ENCODE measurements at regions not wholly inside any gene's neighbourhood (a gene's known extent, or its start where the extent isn't known, plus 50 kb on each side); places are given as distances from the start of the nearest gene placed in this dataset.

DNA sequence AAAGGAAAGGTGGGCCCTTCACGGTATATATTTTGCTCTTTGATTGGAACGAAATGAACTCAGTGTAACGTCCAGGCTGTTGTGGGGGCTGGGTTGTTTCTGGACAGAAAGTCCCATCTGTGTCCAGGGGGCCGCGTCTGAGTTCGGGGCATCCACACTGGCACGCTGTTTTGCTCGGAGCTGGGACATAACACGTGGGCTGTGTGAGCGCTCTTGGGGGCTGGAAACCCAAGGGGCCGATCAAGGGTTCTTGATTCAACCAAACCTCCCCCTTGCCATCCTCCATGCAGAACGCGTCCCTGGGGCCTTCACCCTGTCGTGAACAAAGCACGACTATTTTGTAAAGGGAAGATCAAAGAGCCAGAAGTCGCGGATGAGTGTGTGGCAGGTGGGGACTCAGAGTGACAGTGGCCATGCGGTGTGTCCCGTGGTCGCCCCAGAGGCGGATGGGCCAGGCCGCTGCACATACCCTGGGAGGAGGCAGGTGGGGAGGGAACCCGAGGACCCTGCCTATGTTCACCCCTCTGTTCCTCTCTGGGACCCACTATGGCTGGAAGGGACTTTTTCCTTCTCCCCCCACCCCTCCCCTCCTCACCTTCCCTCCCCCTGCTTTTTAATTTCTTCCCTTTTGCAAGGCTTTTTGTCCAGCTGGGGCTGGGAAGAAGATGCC lies 387.2 kb downstream of the SEC14L1 start:
- TF ChIP-seq CTCF (IDR thresholded peaks at IDR 0.05; ENCODE audit: insufficient read depth, low read length, severe bottlenecking): no peak
- Histone ChIP-seq H3K27me3 (ENCODE audit: control insufficient read depth, insufficient read depth, low read length) (peaks cover 13% of the 10 kb centered on the region), H3K4me3 (ENCODE audit: low read depth, low read length) (no peak overlapping the region), H3K36me3 (ENCODE audit: control insufficient read depth, insufficient read depth, low read length) (no peaks in the 10 kb centered on the region)
- FAIRE-seq (no peak), DNase-seq (ENCODE audit: low read depth) (no peak)

GRCh38 chr17:77528516-77529327 lies 388.0 kb downstream of the SEC14L1 start:
- H3K36me3 ChIP-seq (ENCODE audit: control insufficient read depth, insufficient read depth, low read length): no peaks in the 10 kb centered on the region
- FAIRE-seq (no peak), DNase-seq (ENCODE audit: low read depth) (no peak)
- no peak for TF ChIP-seq CTCF (IDR thresholded peaks at IDR 0.05; ENCODE audit: insufficient read depth, low read length, severe bottlenecking)
- H3K27me3 ChIP-seq (ENCODE audit: control insufficient read depth, insufficient read depth, low read length): peaks cover 13% of the 10 kb centered on the region
- H3K4me3 ChIP-seq (ENCODE audit: low read depth, low read length): no peak overlapping the region

DNA sequence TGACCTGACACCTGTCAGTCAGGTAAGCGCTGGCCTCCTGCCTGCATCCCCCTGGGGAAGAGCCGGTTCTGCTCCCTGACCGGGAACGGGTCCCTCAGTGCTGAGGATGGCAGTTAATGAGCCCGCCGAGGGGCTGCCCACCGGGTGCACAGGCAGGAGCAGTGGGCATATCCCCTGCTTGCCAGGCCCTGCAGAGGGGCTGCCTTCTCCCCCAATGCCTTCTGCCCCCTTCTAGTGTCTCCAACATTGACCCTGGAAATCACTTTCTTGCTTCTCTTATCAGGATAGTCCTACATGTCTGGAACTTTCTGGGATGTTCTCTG lies 388.5 kb downstream of the SEC14L1 start:
- Histone ChIP-seq H3K36me3 (ENCODE audit: control insufficient read depth, insufficient read depth, low read length) (no peaks in the 10 kb centered on the region), H3K27me3 (ENCODE audit: control insufficient read depth, insufficient read depth, low read length) (peaks cover 13% of the 10 kb centered on the region), H3K4me3 (ENCODE audit: low read depth, low read length) (no peak overlapping the region)
- DNase-seq (ENCODE audit: low read depth): no peak
- FAIRE-seq: no peak
- no peak for TF ChIP-seq CTCF (IDR thresholded peaks at IDR 0.05; ENCODE audit: insufficient read depth, low read length, severe bottlenecking)

- peaks cover 17% of the 10 kb centered on the region for H3K27me3 ChIP-seq (ENCODE audit: control insufficient read depth, insufficient read depth, low read length)
- no peak overlapping the region for H3K4me3 ChIP-seq (ENCODE audit: low read depth, low read length)
- no peaks in the 10 kb centered on the region for H3K36me3 ChIP-seq (ENCODE audit: control insufficient read depth, insufficient read depth, low read length)
- FAIRE-seq: no peak
- TF ChIP-seq CTCF (IDR thresholded peaks at IDR 0.05; ENCODE audit: insufficient read depth, low read length, severe bottlenecking): no peak
- no peak for DNase-seq (ENCODE audit: low read depth)
Measured at GRCh38 chr17:77530591-77530990, 389.8 kb downstream of the SEC14L1 start.

DNA sequence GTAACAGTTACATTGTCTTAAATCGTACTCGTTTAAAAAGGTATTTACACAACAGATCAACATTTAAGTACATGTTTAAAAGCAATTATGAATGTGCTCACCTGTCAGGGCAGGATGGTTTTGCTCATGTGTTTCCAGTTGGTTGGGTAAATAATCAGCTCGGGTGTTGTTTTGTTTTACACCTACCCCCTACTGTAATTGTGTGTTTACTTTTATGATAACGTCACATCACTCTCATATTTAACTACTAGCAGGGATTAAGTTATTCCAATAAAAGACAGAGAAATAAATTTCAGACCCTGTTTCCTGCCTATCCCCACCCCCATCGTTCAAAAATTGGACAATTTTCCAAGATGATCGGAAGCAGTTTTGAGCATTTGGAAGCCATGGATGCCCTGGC lies 390.2 kb downstream of the SEC14L1 start:
- no peak for TF ChIP-seq CTCF (IDR thresholded peaks at IDR 0.05; ENCODE audit: insufficient read depth, low read length, severe bottlenecking)
- Histone ChIP-seq H3K27me3 (ENCODE audit: control insufficient read depth, insufficient read depth, low read length) (peaks cover 17% of the 10 kb centered on the region), H3K4me3 (ENCODE audit: low read depth, low read length) (no peak overlapping the region), H3K36me3 (ENCODE audit: control insufficient read depth, insufficient read depth, low read length) (no peaks in the 10 kb centered on the region)
- DNase-seq (ENCODE audit: low read depth) (no peak), FAIRE-seq (no peak)

Data from bronchial epithelial cell (primary cell).